Loucy (cell line): ENCODE measurements at regions not wholly inside any gene's neighbourhood (a gene's known extent, or its start where the extent isn't known, plus 50 kb on each side); places are given as distances from the start of the nearest gene placed in this dataset.

Experiments
- H2AFZ ChIP-seq: fragments of 200-600 bp; sonication (generic); 2 replicates; pipeline ENCODE4 v1.6.0; 2016; ENCODE audit warnings: antibody characterized with exemption, mild to moderate bottlenecking, low read length, moderate library complexity
- H3F3A ChIP-seq: fragments of 200-600 bp; 2 replicates; pipeline ENCODE4 v1.6.0; 2016; ENCODE audit warnings: antibody characterized with exemption, low read depth, mild to moderate bottlenecking
- H3K27me3 ChIP-seq: fragments of 200-600 bp; sonication (generic); 2 replicates; pipeline ENCODE4 v1.6.1; 2014; ENCODE audit warnings: low read length, mild to moderate bottlenecking; ENCODE audit not compliant: insufficient read depth, poor library complexity, severe bottlenecking
- H3K36me3 ChIP-seq: fragments of 200-600 bp; sonication (generic); 2 replicates; pipeline ENCODE4 v1.6.1; 2016; ENCODE audit warnings: low read length; ENCODE audit not compliant: insufficient read depth
- H3K4me1 ChIP-seq: fragments of 200-600 bp; sonication (generic); 2 replicates; pipeline ENCODE4 v1.5.1; 2014; ENCODE audit warnings: low read length, mild to moderate bottlenecking; ENCODE audit not compliant: insufficient read depth, poor library complexity, severe bottlenecking
- H3K4me2 ChIP-seq: fragments of 200-600 bp; sonication (generic); 2 replicates; pipeline ENCODE4 v1.6.0; 2014; ENCODE audit warnings: antibody characterized with exemption, low read length, low read depth, mild to moderate bottlenecking; ENCODE audit not compliant: poor library complexity, severe bottlenecking
- H3K4me3 ChIP-seq: fragments of 200-600 bp; sonication (generic); 2 replicates; pipeline ENCODE4 v1.5.1; 2014; ENCODE audit warnings: low read length, mild to moderate bottlenecking, mixed read lengths; ENCODE audit not compliant: poor library complexity, severe bottlenecking
- H3K79me2 ChIP-seq: fragments of 200-600 bp; sonication (generic); 2 replicates; pipeline ENCODE4 v1.6.1; 2014; ENCODE audit warnings: low read length; ENCODE audit not compliant: insufficient read depth
- H3K9ac ChIP-seq: fragments of 200-600 bp; sonication (generic); 2 replicates; pipeline ENCODE4 v1.6.0; 2014; ENCODE audit warnings: mild to moderate bottlenecking, low read depth, low read length, moderate library complexity; ENCODE audit not compliant: poor library complexity, severe bottlenecking
- H3K9me2 ChIP-seq: fragments of 200-600 bp; sonication (generic); replicated peaks from 2 replicates; pipeline ENCODE4 v1.6.1; 2016; ENCODE audit warnings: low read depth, low read length, mixed read lengths
- H3K9me3 ChIP-seq: fragments of 200-600 bp; sonication (generic); 2 replicates; pipeline ENCODE4 v1.6.1; 2014; ENCODE audit warnings: mild to moderate bottlenecking, antibody characterized with exemption, low read length, low read depth; ENCODE audit not compliant: insufficient read depth
- H4K20me1 ChIP-seq: fragments of 200-600 bp; sonication (generic); 2 replicates; pipeline ENCODE4 v1.6.0; 2014; ENCODE audit warnings: antibody characterized with exemption, low read length, mild to moderate bottlenecking; ENCODE audit not compliant: insufficient read depth, poor library complexity, severe bottlenecking
- CTCF ChIP-seq: fragments of 200-600 bp; sonication (generic); conservative IDR thresholded peaks from 2 replicates; pipeline ENCODE4 v1.5.1; 2014; ENCODE audit warnings: mild to moderate bottlenecking, antibody characterized with exemption, low read length
- EZH2phosphoT487 ChIP-seq: fragments of 200-600 bp; IDR thresholded peaks from 2 replicates; pipeline ENCODE4 v1.6.1; 2018; ENCODE audit warnings: antibody characterized with exemption, mild to moderate bottlenecking, moderate library complexity, borderline replicate concordance

- H3K4me1 ChIP-seq = no peaks in the 10 kb centered on the region
- TF ChIP-seq EZH2phosphoT487 = no peak
- TF ChIP-seq CTCF = no peak
- H3K4me3 ChIP-seq = no peak overlapping the region
- H3K9me2 ChIP-seq = no peaks in the 10 kb centered on the region
- H3K36me3 ChIP-seq = no peaks in the 10 kb centered on the region
- H3F3A ChIP-seq = no peaks in the 10 kb centered on the region
- no peaks in the 10 kb centered on the region for H3K79me2 ChIP-seq
- no peaks in the 10 kb centered on the region for H3K9me3 ChIP-seq
- no peaks in the 10 kb centered on the region for H4K20me1 ChIP-seq
- H3K4me2 ChIP-seq = no peak overlapping the region
- no peaks in the 10 kb centered on the region for H3K27me3 ChIP-seq
- H3K9ac ChIP-seq = no peak overlapping the region
- H2AFZ ChIP-seq = no peak overlapping the region
Observed at GRCh38 chr6:91376686-91377085, 789.8 kb upstream of the MAP3K7 start.

DNA sequence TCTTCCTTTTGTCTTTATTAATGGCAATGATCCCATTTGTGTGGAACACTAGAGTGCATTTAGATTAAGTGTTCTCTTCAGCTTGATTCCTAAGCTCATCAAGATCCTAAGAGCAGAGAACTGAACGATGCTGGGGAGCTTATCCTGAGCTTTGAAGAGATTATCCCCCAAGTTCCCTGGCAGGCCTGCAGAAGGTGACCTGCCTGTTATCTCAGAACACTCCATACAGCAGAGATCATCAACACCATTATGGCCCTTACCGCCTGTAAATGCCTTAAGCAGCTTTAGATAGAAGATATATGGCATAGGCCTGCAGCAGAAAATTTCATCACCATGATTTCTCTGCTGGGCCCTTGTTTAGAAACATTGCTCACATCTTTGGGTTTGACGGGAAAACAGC, 779.9 kb upstream of the MAP3K7 start:
- H2AFZ ChIP-seq = no peak overlapping the region
- H3F3A ChIP-seq = no peaks in the 10 kb centered on the region
- H3K9ac ChIP-seq = no peak overlapping the region
- H3K27me3 ChIP-seq = no peaks in the 10 kb centered on the region
- no peaks in the 10 kb centered on the region for H4K20me1 ChIP-seq
- no peaks in the 10 kb centered on the region for H3K79me2 ChIP-seq
- no peak overlapping the region for H3K4me3 ChIP-seq
- H3K4me2 ChIP-seq = no peak overlapping the region
- H3K9me3 ChIP-seq = no peaks in the 10 kb centered on the region
- H3K36me3 ChIP-seq = no peaks in the 10 kb centered on the region
- no peaks in the 10 kb centered on the region for H3K9me2 ChIP-seq
- no peaks in the 10 kb centered on the region for H3K4me1 ChIP-seq
- TF ChIP-seq EZH2phosphoT487 (no peak), CTCF (no peak)

DNA sequence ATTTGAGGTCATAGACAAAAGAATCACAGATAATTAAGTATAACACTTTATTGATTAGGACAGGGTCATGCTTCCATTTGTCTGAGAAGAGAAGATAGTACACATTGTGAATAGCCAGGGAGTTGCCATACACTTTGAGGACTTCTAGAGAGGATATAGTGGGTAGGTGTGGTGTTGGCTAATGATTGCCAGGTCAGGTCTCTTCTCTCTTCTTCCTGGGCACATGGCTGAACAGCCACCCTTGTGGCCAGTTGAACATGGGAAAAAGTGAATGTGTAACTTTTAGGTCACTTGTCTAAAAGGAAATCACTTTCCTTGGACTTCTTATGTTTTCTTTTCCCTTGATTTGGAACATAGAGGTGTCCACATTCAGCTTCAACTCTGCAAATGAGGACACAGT, 772.1 kb upstream of the MAP3K7 start:
- no peaks in the 10 kb centered on the region for H4K20me1 ChIP-seq
- no peak overlapping the region for H2AFZ ChIP-seq
- H3F3A ChIP-seq = no peaks in the 10 kb centered on the region
- no peaks in the 10 kb centered on the region for H3K4me1 ChIP-seq
- no peak overlapping the region for H3K9ac ChIP-seq
- no peaks in the 10 kb centered on the region for H3K36me3 ChIP-seq
- no peaks in the 10 kb centered on the region for H3K79me2 ChIP-seq
- no peaks in the 10 kb centered on the region for H3K9me3 ChIP-seq
- H3K27me3 ChIP-seq = no peaks in the 10 kb centered on the region
- no peak for TF ChIP-seq CTCF
- TF ChIP-seq EZH2phosphoT487 = no peak
- no peak overlapping the region for H3K4me3 ChIP-seq
- H3K9me2 ChIP-seq = no peaks in the 10 kb centered on the region
- no peak overlapping the region for H3K4me2 ChIP-seq
